Stimulated activated CD4-positive, alpha-beta T cell treated with anti-CD3 and anti-CD28 coated beads, Interleukin-15, amount 100 ng/mL, for 24 hours (primary cell): ENCODE measurements at regions not wholly inside any gene's neighbourhood (a gene's known extent, or its start where the extent isn't known, plus 50 kb on each side); places are given as distances from the start of the nearest gene placed in this dataset.

Experiments
- DNase-seq: peaks from one replicate; pipeline ENCODE4 v3.0.0-alpha.2; 2020

DNA sequence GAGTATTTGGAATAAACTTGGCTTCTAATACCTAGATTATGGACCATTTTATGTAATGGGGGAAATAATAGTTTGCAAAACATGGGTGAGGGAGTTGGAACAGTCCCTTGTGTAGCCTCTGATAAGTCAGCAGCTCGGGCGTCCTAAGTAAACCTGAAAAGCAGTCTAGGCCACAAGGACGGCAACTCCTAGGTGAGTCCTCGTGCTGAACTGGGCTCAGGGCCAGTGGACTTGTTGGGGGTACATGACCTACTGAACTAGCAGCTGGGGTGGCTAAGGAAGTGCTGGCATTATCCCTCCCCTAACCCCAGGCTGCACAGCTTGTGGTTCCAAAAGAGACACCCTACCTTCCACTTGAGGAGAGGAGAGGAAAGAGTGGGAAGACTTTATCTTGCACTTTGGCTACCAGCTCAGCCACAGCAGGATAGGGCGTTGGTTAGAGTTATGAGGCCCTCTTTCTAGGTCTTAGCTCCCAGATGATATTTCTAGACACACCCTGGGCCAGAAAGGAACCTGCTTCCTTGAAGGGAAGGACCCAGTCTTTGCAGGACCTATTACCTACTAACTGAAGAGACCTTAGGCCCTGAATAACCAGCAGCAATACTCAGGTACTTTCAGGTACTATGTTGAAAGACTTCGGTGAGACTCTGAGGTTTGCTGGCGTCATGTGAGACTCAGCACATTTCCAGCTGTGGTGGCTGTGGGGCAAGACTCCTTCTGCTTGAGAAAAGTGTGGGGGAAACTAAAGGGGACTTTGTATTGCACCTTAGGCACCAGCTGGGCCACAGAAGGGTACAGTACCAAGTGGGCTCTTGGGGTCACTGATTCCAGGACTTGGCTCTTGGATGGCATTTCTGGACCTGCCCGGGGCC, 71.0 kb downstream of the AQP4 start:
- no peak for DNase-seq

GRCh38 chr18:26792661-26793060, 72.8 kb downstream of the AQP4 start:
- no peak for DNase-seq

DNA sequence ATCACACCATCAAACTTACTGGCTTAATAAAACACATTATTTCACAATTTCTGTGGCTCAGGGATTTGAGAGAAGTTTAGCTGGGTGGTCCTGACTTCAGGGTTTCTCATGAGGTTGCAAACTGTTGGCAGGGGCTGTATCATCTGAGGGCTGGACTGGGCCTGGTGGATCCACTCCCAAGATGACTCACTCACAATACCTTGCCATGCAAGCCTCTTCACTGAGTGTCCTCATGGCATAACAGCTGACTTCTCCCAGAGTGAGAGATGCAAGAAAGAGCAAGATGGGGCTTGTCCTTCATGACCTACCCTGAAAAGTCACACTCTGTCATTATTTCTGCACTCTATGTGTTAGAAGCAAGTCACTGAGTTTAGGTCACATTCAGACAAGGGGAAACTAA, 73.8 kb downstream of the AQP4 start:
- no peak for DNase-seq

GRCh38 chr18:26784599-26784998, 80.9 kb downstream of the AQP4 start:
- DNase-seq = no peak

DNA sequence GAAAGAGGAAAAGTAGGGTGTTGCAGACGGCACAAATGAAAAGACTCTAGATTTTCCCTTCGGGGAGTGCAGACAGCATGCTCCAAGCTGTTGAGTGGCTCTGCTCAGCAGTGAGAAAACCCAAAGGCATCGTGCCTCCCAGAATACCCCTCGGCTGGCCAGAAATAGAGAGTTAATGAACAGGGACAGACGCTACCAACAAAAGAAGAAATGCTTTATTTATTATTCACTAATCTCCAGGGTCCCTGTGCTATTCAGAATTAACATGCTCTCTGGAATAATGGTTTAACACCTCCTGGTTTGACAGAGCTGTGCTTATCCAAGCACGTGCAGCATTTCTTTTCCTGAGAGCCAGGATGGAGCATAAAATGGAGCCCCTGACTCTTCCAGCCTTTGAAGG, 82.3 kb downstream of the AQP4 start:
- no peak for DNase-seq

DNA sequence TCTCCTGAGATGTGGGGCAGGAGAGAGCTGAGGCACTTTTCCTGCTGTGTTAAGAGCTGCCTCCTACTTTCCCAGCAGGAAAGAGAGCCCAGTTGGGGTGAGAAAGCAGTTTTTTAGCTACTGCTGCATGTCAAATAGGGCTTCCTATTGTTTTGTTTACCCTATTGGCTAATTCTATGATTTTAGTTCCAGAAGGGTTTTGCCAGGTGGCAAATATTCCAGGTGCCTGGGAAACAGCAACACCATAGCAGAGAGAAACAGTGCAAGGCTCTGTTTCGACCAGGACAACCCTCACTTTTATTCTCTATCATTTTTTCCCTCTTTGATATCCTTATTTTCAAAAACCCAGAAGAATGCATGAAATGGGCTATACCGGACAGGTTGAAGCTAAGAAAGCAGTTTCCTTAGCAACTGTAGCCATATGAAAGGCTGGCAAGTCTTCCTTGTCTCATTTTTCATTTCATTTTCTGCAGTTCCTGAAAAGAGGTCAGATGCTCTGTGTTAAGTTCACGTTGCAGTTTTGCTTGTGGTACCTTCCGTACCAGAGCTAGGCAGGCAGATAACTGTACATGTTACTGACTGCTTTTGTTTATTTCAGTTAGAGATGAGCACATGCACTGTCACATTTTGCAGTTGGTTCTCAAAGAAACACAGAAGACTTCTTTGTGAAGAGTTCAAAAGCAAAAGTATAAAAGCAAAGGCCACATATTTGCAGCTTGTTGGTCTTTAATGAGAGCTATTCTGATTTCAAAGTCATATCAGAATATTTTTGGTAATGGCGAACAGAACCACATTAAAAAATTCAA, 84.8 kb downstream of the AQP4 start:
- no peak for DNase-seq

- no peak for DNase-seq
Observed at GRCh38 chr18:26778054-26778393, 87.5 kb downstream of the AQP4 start.

- no peak for DNase-seq
Observed at GRCh38 chr18:26777351-26778053, 88.0 kb downstream of the AQP4 start.

DNA sequence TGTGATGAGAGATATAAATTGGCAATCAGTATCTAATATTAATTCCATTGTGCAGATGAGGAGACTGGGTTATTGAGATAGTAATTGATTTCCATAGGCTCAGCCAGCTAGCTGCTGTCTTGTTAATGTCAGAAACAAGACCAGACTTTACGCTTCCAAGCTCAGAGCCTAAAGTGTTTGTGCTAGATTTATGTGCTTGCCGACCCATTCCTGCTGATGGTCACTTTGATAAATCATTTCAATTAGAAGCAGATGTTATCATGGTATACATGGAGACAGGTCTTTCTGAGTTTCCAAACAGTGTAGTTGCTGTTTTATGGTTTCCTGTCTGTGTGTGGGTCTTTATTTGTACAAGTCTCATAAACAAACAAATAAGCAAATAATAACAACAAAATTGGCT, 92.8 kb downstream of the AQP4 start:
- DNase-seq = no peak

DNA sequence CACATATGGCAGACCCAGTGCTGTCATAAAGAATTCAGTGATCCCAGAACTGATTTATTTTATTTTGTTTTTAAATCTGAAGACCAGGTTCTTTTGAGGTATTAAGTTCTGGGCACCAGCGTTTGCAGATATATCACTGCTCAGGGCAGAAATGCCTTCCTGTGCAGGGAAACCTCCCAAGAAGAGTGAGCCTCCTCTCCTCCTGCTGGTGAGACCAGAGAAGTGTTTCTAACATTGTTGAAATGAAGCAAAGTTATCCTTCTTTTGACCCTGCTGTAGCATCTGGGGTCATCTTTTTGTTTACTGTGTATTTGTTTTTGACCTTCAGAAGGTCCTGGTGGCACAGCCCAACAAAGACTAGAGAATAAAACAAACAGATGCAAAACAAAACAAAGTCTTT, 94.0 kb downstream of the AQP4 start:
- DNase-seq = no peak

DNA sequence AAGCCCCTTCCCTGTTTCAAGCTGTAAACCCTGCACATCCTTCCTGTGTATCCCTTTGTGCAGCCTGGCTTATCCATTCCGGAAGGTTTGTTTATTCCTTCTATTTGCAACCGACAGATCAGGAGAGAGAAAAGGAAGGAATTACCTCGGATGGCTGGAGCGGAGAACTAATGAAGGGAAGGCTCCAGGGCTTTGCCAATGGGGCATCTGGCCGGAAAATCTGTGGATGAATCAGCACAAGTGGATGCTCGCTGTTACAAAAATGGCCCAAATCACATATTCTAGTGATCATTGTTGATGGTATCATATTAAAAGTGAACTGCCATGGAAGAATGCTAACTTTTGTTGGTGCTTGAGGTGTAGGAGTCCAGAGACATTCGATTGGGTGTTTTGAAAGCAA, 97.1 kb downstream of the AQP4 start:
- DNase-seq = no peak

- no peak for DNase-seq
Observed at GRCh38 chr18:26765498-26765897, 100.0 kb downstream of the AQP4 start.

- DNase-seq = no peak
Observed at GRCh38 chr18:26764586-26764985, 100.9 kb downstream of the AQP4 start.

GRCh38 chr18:26764177-26764576, 101.3 kb downstream of the AQP4 start:
- no peak for DNase-seq

DNA sequence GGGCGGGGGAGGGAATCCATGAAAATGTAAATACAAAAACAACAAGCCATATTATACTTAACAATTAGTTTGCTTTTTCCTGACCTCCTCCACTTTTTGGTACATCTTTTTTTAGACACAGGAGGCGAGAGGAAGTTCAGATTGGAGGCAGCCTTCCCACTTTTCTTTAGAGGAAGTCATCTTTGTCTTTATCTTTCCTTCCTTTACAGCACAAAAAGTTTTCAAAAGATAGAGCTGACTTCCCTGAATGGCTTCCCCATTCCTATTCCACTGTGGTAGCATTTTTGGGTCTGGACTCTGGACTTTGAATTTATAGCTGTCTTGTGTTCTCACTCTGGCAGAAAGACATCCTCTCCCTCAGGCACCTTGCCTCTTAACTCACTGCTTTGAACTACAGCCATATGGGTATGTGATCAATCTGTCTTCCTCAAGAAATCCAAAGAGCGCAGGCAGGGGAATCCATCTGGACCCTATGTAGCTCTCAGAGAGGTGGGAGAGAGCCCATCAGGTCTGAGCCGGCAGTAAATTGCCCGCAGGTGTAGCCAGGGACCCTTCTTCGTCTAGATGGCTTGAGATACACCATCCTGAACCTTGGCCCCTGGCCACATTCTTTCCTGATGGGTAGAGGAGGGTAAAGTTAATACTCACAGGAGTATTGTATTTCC, 101.9 kb downstream of the AQP4 start:
- no peak for DNase-seq

DNA sequence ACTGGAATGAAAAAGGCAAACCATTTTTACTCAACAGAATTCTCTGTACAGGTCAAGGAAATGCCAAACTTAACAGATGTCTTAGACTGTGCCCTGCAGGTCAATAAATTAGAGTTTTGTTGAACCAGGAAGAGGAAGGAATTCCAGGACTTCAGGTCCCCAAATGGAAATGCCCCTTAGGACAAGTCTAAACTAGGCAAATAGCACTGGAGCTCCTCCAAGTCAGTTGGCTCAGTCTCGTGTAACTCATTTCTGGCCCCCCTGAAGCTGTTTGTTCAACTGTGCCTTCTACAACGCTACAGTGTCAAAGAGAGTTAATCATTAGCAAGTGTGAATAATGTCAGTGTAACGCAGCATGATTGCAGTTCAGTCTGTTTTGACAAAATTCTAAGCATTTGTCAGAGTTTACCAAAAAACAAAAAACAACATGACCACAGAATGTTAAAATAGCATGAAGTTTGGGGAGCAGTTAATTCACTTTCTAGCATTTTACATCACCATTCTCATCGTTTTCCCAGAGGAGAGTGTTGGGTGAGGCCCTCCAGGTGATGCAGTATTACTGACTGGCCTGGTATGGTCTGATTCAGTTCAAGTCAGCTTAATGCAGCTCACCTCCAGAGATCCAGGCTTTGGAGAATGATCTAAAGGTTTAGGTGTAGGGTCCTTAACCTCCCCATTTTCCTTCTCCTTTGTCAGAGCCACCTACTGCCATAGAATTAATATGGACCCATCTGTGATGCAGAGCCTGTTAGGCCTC, 108.1 kb downstream of the AQP4 start:
- DNase-seq = no peak

DNA sequence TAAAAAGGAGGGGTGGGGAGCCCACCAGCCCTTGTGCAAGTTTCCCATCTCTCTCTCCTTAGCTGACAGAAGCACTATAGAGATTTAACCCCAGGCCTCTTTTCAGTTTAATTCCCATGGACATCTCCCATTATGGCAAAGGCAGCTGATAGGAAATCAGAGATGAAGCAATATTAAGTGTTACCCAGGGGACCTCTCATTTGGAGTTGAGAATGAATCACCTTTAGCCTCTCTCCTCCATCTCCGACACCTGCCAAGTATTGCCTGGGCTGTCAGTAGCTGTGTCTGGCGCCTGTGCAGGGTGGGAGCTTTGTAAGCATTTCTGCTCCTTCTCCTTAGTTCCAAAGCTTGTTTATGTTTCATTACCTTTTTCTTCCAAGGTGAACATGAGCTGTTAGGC, 109.0 kb downstream of the AQP4 start:
- DNase-seq = no peak

DNA sequence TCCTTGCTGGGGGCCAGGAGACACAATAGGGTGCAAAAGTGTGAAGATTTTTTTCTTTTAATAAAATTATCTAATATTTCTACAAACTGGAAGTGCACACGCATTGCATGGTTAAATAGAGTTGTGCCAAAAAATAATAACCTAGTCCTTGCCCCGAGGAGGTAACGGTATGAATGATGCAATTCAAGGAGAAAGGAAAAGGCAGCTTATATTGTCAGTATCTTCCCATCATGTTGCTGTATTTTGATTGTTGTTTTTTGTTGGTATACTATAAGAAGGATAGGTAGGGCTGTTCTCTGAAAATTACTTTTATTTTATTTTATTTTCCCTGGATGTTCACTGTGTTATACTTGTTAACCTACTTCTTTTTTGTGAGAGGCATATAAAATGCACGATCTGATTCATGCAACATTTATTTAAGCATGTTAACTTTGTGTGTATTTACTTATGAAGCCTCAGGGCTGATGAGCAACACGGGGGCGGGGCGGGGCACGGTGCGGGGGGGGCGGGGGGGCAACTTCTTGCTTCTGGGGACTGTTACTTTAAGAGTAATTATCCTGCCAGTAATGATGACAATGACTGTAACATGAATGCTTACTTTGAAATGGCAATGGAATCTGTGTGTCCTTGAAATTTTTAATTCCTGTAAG, 118.6 kb downstream of the AQP4 start:
- no peak for DNase-seq

DNA sequence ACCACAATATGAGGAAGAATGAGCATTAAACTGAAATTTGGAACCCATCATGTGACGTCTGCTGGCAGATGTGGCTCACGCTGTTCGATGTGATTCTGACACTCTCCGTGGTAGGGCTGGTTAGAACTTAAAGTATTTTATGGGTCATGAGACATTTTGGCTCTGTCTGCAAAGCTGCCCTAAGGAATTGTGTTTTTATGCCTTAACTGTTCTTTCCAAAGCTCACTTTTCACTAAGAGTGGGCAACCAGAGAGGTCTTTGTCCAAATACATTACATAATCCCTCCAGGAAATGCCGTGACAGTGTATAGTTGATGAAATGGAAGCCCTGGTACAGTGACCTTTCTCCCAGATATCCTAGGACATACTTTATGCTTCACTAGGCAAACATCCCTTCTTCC, 119.1 kb downstream of the AQP4 start:
- DNase-seq = no peak

DNA sequence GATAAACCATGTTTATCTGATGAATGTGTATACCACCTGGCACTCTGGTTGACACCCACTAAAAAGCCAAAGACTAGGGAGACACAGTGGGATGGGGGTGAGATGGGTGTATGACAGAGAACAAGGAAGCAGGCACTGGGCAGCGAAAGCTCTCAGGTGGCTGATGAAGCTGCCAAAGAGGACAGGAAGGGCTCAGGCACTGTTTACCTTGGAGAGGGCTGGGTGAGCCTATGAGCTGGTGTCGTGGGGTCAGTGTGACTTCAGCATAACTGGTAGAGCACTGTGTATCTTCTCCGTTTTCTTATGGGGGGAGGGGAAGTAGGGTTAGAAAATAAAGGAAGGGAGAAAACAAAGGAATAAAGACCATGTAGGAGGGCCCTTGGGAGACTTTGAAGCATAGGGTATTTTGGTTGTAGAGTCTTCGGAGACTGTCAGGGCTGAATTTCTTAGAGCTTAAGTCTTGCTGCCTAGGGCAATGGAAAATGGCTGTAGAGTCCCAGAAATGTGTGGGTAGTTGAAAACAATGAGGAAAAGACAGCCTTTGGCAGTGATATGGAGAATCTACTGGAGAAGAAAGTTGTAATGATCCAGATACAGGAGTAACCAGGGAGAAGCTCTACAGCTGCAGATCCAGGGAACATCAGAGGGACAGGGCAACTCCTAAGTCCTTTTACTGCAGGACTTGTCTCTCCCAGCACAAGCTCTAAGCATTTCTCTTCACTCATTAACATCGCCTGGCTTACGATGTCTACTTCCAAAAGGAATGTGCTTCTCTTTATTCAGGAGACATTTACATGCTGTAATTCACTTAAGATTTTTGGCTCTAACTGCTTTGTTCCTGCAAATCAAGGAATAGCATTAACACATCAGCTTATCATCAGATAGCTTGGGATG, 120.0 kb downstream of the AQP4 start:
- DNase-seq = no peak

GRCh38 chr18:26741758-26742157, 123.7 kb downstream of the AQP4 start:
- DNase-seq = no peak
